OCI-LY3 (cell line): ENCODE measurements at regions not wholly inside any gene's neighbourhood (a gene's known extent, or its start where the extent isn't known, plus 50 kb on each side); places are given as distances from the start of the nearest gene placed in this dataset.
"Not testable (repeated sequence)": the region's sequence is repeated elsewhere in the genome, so short reads cannot be mapped to it uniquely, and the experiment has no call there.

Source experiments
- H2AFZ ChIP-seq: fragments of 200-600, 300-600 bp; shearing (Covaris generic); 2 replicates; pipeline ENCODE4 v1.6.0; 2014; ENCODE audit warnings: antibody characterized with exemption, low read depth, low read length
- H3K27ac ChIP-seq: fragments of 200-600, 300-600 bp; sonication (generic); 2 replicates; pipeline ENCODE4 v1.5.1; 2014; ENCODE audit warnings: mild to moderate bottlenecking, low read length, moderate library complexity, mixed read lengths
- H3K27me3 ChIP-seq: fragments of 200-600, 300-600 bp; sonication (generic); 2 replicates; pipeline ENCODE4 v1.6.1; 2014; ENCODE audit warnings: low read depth, low read length, mixed read lengths
- H3K36me3 ChIP-seq: fragments of 200-600, 300-600 bp; sonication (generic); replicated peaks from 2 replicates; pipeline ENCODE3; 2014; ENCODE audit warnings: low read depth, low read length, mixed read lengths
- H3K4me1 ChIP-seq: fragments of 300-600, 200-600 bp; sonication (generic); 2 replicates; pipeline ENCODE4 v1.6.1; 2014; ENCODE audit warnings: low read length, mixed read lengths
- H3K4me2 ChIP-seq: fragments of 200-600, 300-600 bp; sonication (generic); 2 replicates; pipeline ENCODE4 v1.6.1; 2014; ENCODE audit warnings: low read length, mixed read lengths
- H3K4me3 ChIP-seq: fragments of 300-600, 200-600 bp; sonication (generic); 2 replicates; pipeline ENCODE4 v1.5.1; 2014; ENCODE audit warnings: antibody characterized with exemption, mild to moderate bottlenecking, low read length, moderate library complexity
- H3K79me2 ChIP-seq: fragments of 300-600, 200-600 bp; shearing (Covaris generic); 2 replicates; pipeline ENCODE4 v1.6.1; 2014; ENCODE audit warnings: mild to moderate bottlenecking, low read length, mixed read lengths
- H3K9ac ChIP-seq: fragments of 300-600, 200-600 bp; shearing (Covaris generic); 2 replicates; pipeline ENCODE4 v1.6.0; 2014; ENCODE audit warnings: mild to moderate bottlenecking, low read length, moderate library complexity
- H3K9me3 ChIP-seq: fragments of 200-600, 300-600 bp; shearing (Covaris generic); 2 replicates; pipeline ENCODE4 v1.6.1; 2014; ENCODE audit warnings: low read length, mixed read lengths; ENCODE audit not compliant: insufficient read depth
- H4K20me1 ChIP-seq: fragments of 200-600, 300-600 bp; sonication (generic); 2 replicates; pipeline ENCODE4 v1.6.1; 2016; ENCODE audit warnings: low read length, mixed read lengths; ENCODE audit not compliant: insufficient read depth
- CTCF ChIP-seq: fragments of 200-600, 300-600 bp; sonication (generic); IDR thresholded peaks from 2 replicates; pipeline ENCODE4 v1.5.1; 2014; ENCODE audit warnings: antibody characterized with exemption, low read length, low read depth
- EZH2phosphoT487 ChIP-seq: fragments of 200-600 bp; shearing (Covaris generic); IDR thresholded peaks from 2 replicates; pipeline ENCODE4 v1.6.1; 2018; ENCODE audit warnings: antibody characterized with exemption, mixed run types, low read depth

- Histone ChIP-seq H3K4me3 (no peak overlapping the region), H3K79me2 (no peaks in the 10 kb centered on the region), H4K20me1 (no peaks in the 10 kb centered on the region), H3K9ac (no peak overlapping the region), H3K27ac (no peak overlapping the region), H3K4me1 (no peaks in the 10 kb centered on the region), H3K36me3 (no peaks in the 10 kb centered on the region), H3K4me2 (no peak overlapping the region), H2AFZ (no peak overlapping the region), H3K9me3 (no peaks in the 10 kb centered on the region), H3K27me3 (no peaks in the 10 kb centered on the region)
- TF ChIP-seq CTCF, result no peak
- no peak for TF ChIP-seq EZH2phosphoT487
These were observed 247.6 kb downstream of the SETD4 start for GRCh38 chr21:35812679-35813078.

GRCh38 chr21:35811191-35811806, 249.0 kb downstream of the SETD4 start:
- H3K9ac ChIP-seq, result no peak overlapping the region
- no peak overlapping the region for H3K27ac ChIP-seq
- no peaks in the 10 kb centered on the region for H3K9me3 ChIP-seq
- no peaks in the 10 kb centered on the region for H3K4me1 ChIP-seq
- H3K4me3 ChIP-seq, result no peak overlapping the region
- H3K79me2 ChIP-seq, result no peaks in the 10 kb centered on the region
- H3K36me3 ChIP-seq, result no peaks in the 10 kb centered on the region
- no peak overlapping the region for H3K4me2 ChIP-seq
- H4K20me1 ChIP-seq, result no peaks in the 10 kb centered on the region
- no peak for TF ChIP-seq CTCF
- no peak for TF ChIP-seq EZH2phosphoT487
- no peaks in the 10 kb centered on the region for H3K27me3 ChIP-seq
- no peak overlapping the region for H2AFZ ChIP-seq

GRCh38 chr21:35810431-35810970, 249.8 kb downstream of the SETD4 start:
- Histone ChIP-seq H2AFZ (no peak overlapping the region), H3K36me3 (no peaks in the 10 kb centered on the region), H3K9me3 (no peaks in the 10 kb centered on the region), H4K20me1 (no peaks in the 10 kb centered on the region), H3K79me2 (no peaks in the 10 kb centered on the region), H3K27me3 (no peaks in the 10 kb centered on the region), H3K27ac (no peak overlapping the region), H3K4me3 (no peak overlapping the region), H3K9ac (no peak overlapping the region), H3K4me1 (no peaks in the 10 kb centered on the region), H3K4me2 (no peak overlapping the region)
- TF ChIP-seq CTCF, result no peak
- TF ChIP-seq EZH2phosphoT487, result no peak

- H3K9ac ChIP-seq, result no peak overlapping the region
- H3K4me2 ChIP-seq, result no peak overlapping the region
- H3K27me3 ChIP-seq, result no peaks in the 10 kb centered on the region
- no peaks in the 10 kb centered on the region for H3K36me3 ChIP-seq
- H3K27ac ChIP-seq, result no peak overlapping the region
- TF ChIP-seq CTCF, result no peak
- no peaks in the 10 kb centered on the region for H4K20me1 ChIP-seq
- H2AFZ ChIP-seq, result no peak overlapping the region
- no peak overlapping the region for H3K4me3 ChIP-seq
- no peaks in the 10 kb centered on the region for H3K79me2 ChIP-seq
- no peaks in the 10 kb centered on the region for H3K4me1 ChIP-seq
- no peaks in the 10 kb centered on the region for H3K9me3 ChIP-seq
These were observed 258.9 kb downstream of the SETD4 start for GRCh38 chr21:35801391-35801790.

- not testable (repeated sequence) for H3K9me3 ChIP-seq, H2AFZ ChIP-seq, H3K9ac ChIP-seq
These were observed 259.4 kb downstream of the SETD4 start for GRCh38 chr21:35800796-35801385.

More at GRCh38 chr21:35800796-35801385, 259.4 kb downstream of the SETD4 start:
- H3K79me2 ChIP-seq, H3K27me3 ChIP-seq, H3K4me3 ChIP-seq, H4K20me1 ChIP-seq, H3K27ac ChIP-seq, H3K4me2 ChIP-seq, H3K36me3 ChIP-seq, H3K4me1 ChIP-seq: not testable (repeated sequence)
